Kidney (tissue), 13 donors: ENCODE measurements at regions not wholly inside any gene's neighbourhood (a gene's known extent, or its start where the extent isn't known, plus 50 kb on each side); places are given as distances from the start of the nearest gene placed in this dataset.

ENCODE experiments used
- DNase-seq, 5 donors: peaks; one replicate each; pipeline ENCODE4 v3.0.0-alpha.2; 2013 to 2020
- FAIRE-seq: peaks from 2 replicates; lab custom pipeline; 2012; peaks lifted over from hg19 to GRCh38; lab: Jason Lieb, UNC
- H3K27ac ChIP-seq, 2 donors: one replicate each; pipeline ENCODE4 v1.7.0; 2013; ENCODE audit warnings: low read depth in 2 of 2, low read length in 2 of 2, inconsistent platforms in 1 of 2
- H3K27me3 ChIP-seq: one replicate; pipeline ENCODE4 v1.7.1; 2013; ENCODE audit warnings: low read length, inconsistent platforms; ENCODE audit not compliant: control insufficient read depth, insufficient read depth
- H3K36me3 ChIP-seq, 3 donors: one replicate each; pipeline versions ENCODE4 v1.7.0 to v1.7.1; 2013; ENCODE audit warnings: low read length in 3 of 3, control low read depth in 1 of 3, inconsistent platforms in 1 of 3; ENCODE audit not compliant: insufficient read depth in 3 of 3, control insufficient read depth in 2 of 3
- H3K4me1 ChIP-seq, 3 donors: one replicate each; pipeline versions ENCODE4 v1.7.0 to v1.7.1; 2013; ENCODE audit warnings: low read length in 3 of 3, inconsistent platforms in 1 of 3, low read depth in 1 of 3; ENCODE audit not compliant: control insufficient read depth in 2 of 3, insufficient read depth in 2 of 3
- H3K4me3 ChIP-seq, 3 donors: one replicate each; pipeline versions ENCODE4 v1.7.0 to v1.8.1; 2013; ENCODE audit warnings: low read length in 3 of 3, control low read depth in 1 of 3, inconsistent platforms in 1 of 3
- H3K9ac ChIP-seq, 3 donors: one replicate each; pipeline versions ENCODE4 v1.7.0 to v1.7.1; 2013; ENCODE audit warnings: low read length in 3 of 3, control low read depth in 1 of 3, inconsistent platforms in 1 of 3
- H3K9me3 ChIP-seq, 3 donors: one replicate each; pipeline versions ENCODE4 v1.7.0 to v1.7.1; 2013; ENCODE audit warnings: low read length in 3 of 3, control low read depth in 1 of 3, inconsistent platforms in 1 of 3; ENCODE audit not compliant: control insufficient read depth in 2 of 3, insufficient read depth in 1 of 3
- CTCF ChIP-seq: IDR thresholded peaks from 3 replicates; pipeline ENCODE4 v1.5.1; 2012; ENCODE audit warnings: mild to moderate bottlenecking, moderate library complexity, borderline replicate concordance; ENCODE audit not compliant: insufficient read depth; ENCODE audit errors: extremely low read depth
- intact Hi-C: fragments of 100-400 bp; cut with DNase I; formaldehyde crosslinking; loops from one replicate; pipeline ENCODE4 v1.11.1; 2022
- donor health status: control.
- donor health status: control.
- donor health status: control.
- donor health status: control.
- donor health status: control.
- donor health status: DM: yes; HTN: yes; CAD: no.
- donor health status: Normal renal cell carcinoma (clear cell type).

GRCh38 chr3:28905798-28906197 is 375.1 kb upstream of the RBMS3 start:
- DNase-seq (no peak), FAIRE-seq (no peak)
- no peak overlapping the region for H3K9ac ChIP-seq
- TF ChIP-seq CTCF, result no peak
- no peaks in the 10 kb centered on the region for H3K9me3 ChIP-seq
- intact Hi-C loops, result no loop called here
- H3K36me3 ChIP-seq, result no peaks in the 10 kb centered on the region
- H3K4me3 ChIP-seq, result no peak overlapping the region
- no peaks in the 10 kb centered on the region for H3K27me3 ChIP-seq
- H3K27ac ChIP-seq, result no peak overlapping the region
- H3K4me1 ChIP-seq, result no peaks in the 10 kb centered on the region

GRCh38 chr3:28906561-28907310 is 374.1 kb upstream of the RBMS3 start:
- Histone ChIP-seq H3K27me3 (no peaks in the 10 kb centered on the region), H3K9ac (no peak overlapping the region), H3K36me3 (no peaks in the 10 kb centered on the region), H3K27ac (no peak overlapping the region), H3K4me1 (no peaks in the 10 kb centered on the region), H3K4me3 (no peak overlapping the region), H3K9me3 (no peaks in the 10 kb centered on the region)
- FAIRE-seq (no peak), DNase-seq (no peak)
- intact Hi-C loops, result no loop called here
- no peak for TF ChIP-seq CTCF

GRCh38 chr3:28907616-28908015 is 373.3 kb upstream of the RBMS3 start:
- H3K9ac ChIP-seq, result no peak overlapping the region
- no peak overlapping the region for H3K4me3 ChIP-seq
- FAIRE-seq, result no peak
- TF ChIP-seq CTCF, result no peak
- no peaks in the 10 kb centered on the region for H3K36me3 ChIP-seq
- DNase-seq, result peak in 1 of 5 donors; percentile 5
- intact Hi-C loops, result no loop called here
- no peak overlapping the region for H3K27ac ChIP-seq
- H3K4me1 ChIP-seq, result no peaks in the 10 kb centered on the region
- H3K9me3 ChIP-seq, result no peaks in the 10 kb centered on the region
- no peaks in the 10 kb centered on the region for H3K27me3 ChIP-seq
